Activated CD4-positive, alpha-beta T cell treated with anti-CD3 and anti-CD28 coated beads, Interleukin-2, amount 50 U/mL, for 4 hours (primary cell): ENCODE measurements at regions not wholly inside any gene's neighbourhood (a gene's known extent, or its start where the extent isn't known, plus 50 kb on each side); places are given as distances from the start of the nearest gene placed in this dataset.
"Not testable (repeated sequence)": the region's sequence is repeated elsewhere in the genome, so short reads cannot be mapped to it uniquely, and the experiment has no call there.

Source experiments
- DNase-seq, 2 experiments: peaks; one replicate each; pipeline ENCODE4 v3.0.0-alpha.2; 2020

DNA sequence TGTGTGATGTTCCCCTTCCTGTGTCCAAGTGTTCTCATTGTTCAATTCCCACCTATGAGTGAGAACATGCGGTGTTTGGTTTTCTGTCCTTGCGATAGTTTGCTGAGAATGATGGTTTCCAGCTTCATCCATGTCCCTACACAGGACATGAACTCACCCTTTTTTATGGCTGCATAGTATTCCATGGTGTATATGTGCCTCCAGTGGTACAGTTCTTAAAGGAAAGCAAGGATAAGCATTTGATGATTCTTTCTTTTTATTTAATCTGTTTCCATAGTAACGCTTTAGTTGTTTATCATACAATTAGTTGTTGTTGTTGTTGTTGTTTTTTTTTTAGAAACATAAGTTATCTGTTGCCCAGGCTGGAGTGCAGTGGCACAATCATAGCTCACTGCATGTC, 133.1 kb downstream of the TSEN15 start:
- DNase-seq, result not testable (repeated sequence)

DNA sequence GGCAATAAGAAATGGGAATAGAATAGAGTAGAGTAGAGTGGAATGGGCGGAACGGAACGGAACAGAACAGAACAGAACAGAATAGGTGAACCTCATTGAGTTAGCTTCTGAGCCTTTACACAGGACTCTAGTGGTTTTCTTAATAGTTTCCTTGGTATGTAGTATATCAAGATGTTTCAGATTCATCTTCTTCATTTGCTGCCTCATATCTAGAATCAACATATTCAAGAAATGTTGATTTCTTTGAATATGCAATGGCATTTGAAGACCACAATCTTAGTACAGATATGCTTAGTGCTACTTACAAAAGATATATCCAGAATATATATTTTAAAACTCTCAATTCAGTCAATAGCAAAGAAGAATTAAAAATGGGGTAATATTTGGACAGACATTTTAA, 133.8 kb downstream of the TSEN15 start:
- no peak for DNase-seq

DNA sequence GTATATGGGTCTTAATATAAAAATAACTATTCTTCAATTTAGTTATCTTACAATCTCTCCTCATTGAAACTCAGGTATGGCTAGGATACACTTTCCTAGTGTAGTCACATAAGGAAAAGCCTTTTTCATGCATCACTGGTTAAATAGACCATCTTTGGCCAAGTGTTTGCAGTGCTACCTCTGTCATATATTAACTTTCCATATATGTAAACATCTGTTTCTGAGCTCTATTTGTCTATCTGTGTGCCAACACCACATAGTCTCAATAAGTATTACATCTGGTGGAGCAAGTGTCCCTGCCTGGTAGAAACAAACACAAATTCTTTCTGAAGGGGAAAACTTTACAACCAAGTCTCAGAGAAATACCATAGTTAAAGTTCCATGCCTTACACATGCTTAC, 134.6 kb downstream of the TSEN15 start:
- DNase-seq, result no peak

DNA sequence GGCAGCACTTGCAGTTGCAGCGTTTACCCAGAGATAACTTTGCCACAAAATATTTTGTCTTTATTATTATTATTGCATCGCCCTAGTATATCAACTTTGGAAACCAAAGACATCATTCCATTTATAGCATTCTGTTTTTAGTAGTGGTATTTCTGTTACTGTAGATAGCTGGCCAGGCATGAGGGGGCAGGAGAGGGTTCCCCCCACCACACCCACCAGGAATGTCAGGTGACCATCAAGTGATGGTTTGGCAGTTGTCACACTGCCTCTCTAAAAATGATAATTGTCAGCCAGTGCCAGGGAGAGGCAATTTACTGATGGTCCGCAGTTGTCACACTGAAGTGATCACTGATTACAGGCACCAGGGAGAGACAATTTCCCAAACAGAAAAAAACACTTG, 135.6 kb downstream of the TSEN15 start:
- no peak for DNase-seq

DNA sequence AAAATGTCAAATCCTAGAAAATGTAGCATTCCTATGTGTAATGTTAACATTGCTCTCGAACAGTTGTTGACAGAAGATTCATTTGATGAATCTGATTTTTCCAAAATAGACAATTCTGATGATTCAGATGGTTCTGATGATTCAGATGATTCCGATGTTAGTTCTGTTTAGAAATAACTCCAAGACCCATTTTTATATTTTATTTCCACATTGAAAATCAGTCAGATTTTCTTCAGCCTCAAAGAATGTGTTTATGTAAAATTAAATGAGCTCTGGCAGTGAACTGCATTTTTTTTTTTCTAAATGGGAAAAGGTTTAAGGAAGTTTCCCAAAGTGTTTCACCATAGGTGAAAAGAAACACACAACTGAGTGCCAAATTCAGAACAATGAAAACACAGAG, 136.5 kb downstream of the TSEN15 start:
- no peak for DNase-seq

DNA sequence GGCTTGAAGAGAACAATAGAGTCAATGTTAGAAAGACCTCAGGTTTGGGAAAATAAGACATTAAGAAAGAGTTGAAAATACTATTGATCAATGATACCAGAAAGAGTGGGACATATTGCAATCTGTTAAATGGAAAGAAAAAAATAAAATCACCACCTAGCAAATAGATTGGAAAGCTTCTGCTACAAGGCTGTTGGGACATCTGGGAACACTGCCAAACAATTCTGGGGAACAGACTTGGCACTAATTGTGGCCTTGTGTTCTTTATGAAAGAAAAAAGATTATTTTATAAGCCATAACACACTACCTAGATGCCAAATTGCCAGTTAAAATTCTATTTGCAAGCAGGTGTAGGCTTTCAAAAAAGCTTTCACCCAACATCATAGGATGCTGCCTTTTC, 137.8 kb downstream of the TSEN15 start:
- no peak for DNase-seq

DNA sequence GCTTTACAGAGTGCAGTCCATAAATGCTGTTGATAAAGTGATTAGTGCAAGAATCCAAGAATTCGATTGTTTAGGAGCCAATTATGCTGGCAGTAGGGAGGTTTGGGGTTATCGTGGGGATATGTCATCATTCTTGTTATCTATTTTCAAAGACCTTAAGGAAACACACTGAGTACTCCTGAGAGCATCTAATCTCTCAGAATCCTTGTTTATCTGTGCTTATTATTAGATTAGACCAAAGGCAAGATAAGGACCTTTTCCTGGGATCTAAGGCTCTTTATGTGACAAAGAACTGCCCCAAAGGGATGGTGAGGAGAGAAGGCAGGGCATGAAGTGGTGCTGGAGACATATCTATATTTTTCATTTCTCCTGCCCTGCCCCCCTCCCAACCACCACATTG, 139.1 kb downstream of the TSEN15 start:
- no peak for DNase-seq

DNA sequence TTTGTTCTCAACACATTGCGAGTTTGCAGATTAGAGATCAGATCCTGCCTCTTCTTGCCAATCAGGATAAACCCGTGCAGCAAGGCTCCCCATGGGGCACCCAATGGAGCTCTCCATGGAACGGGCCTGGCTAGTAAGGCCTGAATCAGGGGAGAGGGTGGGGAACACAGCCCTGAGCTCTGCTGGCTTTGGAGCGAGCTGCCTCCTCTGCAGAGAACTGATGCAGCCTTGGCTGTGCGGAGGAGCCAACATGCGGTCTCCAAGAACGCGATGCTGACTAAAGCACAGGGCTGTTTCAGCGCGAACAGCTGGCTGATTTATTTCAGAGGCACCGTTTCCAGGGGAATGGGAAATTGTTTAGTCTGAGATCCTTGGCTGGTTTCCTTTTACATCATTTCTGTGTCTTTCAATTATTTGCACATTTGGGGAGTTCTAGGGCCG, 139.7 kb downstream of the TSEN15 start:
- no peak for DNase-seq

DNA sequence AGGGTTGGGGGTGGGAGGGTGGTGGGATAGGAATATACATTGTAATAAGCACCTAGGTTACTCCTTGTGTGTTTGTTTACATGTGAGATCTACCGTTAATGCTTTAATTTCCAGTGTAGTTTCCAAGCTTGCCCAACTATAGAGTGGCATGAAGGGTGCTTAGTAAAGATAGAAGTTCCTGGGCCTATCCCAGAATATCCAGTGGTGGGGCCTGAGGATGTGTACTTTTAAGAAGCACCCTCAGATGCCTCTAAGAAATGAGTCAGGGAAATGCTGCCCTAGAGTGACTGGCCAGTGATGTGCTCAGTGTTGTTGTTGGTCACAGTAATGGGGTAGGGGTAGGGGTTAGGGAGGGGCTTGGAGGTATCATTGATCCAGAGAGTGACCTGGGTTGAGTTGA, 141.3 kb downstream of the TSEN15 start:
- no peak for DNase-seq

DNA sequence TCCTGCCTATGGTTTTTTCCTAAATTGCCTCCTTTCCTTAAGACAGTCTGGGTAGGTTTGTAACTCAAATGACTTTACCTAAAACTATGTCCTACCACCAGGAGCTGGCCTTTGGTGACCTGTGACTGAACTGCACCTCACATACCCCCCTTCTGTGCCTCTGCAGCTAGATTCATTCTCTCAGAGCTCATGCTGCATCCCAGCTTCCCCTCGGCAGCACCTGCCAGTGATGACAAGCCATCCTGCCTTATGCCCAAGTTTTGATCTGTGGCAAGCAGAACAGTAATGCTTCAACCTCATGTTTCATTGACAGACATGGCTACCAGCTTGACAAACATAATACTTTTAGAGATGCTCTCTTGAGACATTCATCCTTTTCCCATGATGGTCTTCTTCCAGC, 141.9 kb downstream of the TSEN15 start:
- DNase-seq, result no peak

DNA sequence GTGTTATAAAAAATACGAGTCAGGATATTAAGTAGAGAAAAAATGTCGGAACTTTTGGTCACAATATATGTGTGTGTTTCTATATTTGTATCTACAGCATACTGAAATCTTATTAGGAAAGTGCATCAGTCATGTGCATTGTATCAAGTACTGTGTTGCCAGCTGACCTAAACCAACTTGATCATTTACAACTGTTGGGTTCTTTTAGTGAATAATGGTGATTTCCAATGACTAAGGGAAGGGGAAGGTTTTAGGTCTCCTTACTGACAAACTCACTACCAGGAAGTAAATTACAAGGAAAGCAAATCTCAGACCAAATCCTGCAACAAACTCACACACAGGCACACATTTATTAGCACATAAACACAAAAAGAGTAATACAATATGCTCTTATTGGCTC, 142.7 kb downstream of the TSEN15 start:
- no peak for DNase-seq

DNA sequence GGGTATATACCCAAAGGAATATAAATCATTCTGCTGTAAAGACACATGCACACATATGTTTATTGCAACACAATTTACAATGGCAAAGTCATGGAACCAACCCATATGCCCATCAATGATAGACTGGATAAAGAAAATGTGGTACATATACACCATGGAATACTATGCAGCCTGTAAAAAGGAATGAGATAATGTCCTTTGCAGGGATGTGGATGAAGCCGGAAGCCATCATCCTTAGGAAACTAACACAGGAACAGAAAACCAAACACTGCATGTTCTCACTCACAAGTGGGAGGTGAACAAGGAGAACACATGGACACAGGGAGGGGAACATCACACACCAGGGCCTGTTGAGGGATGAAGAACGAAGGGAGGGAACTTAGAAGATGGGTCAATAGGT, 144.2 kb downstream of the TSEN15 start:
- not testable (repeated sequence) for DNase-seq

DNA sequence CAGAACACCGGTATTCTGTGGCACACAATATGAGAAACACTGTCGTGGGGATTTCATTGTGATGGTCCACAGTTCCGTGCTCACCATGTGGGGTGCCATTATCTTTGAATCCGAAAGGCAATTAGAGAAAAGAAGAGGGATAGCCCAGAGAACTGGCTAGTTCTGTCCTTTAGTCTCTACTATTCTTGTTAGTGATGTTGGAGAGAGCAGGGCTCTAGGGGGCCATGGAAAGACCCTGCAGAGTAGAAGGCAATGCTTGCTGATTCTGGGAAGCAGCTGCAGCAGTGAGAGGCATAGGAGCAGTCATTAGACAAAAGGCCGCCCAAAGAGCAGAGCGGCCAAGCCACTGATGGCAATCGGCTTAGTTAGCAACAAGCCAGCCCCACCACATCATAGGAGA, 146.3 kb downstream of the TSEN15 start:
- no peak for DNase-seq

DNA sequence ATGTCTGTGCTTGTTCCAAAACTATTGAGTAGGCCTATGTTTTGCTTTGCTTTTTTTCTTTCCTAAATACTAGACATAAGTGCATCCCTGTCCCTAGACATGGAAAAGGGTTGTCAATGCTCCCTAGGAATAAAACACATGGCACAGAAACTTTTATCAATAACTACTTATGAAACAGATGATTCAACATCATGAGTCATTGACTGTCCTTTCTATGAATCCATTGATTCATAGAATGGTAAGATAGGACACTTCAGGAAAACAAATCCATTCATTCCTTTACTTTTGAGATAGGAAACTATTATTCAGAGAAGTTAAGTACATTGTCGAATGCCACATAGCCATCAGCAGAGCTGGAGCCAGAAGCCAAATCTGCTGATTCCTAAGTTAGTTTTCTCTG, 147.5 kb downstream of the TSEN15 start:
- DNase-seq, result no peak

DNA sequence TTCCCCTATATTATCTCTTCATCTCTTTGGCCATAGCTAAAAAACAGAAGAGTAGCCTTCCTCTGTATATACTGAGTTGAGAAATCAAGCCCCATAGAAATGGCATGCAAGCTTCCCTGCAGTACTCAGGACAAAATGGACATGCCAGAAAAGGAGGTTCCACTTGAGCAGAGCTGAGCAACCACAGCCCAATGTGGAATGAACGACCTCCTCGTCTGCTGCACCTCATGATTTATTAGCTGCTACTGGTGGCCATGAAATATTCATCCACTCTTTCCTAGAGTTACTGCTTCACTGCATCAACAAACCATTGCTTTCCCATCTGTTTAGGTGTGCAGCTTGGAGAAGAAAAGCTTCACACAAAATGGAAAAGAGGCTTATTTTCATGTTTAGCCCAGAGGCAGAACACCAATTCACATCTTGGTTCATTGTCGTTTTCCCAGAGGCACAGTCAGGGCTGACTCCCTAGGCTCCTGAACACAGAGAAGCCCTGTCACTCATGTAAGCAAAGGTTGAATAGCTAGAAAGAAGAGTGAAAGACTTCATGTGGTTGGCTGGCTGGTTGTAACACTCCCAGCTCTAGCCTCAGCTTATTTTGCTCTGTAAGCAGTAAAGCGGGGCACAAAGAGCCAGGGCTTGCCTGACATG, 148.0 kb downstream of the TSEN15 start:
- no peak for DNase-seq

DNA sequence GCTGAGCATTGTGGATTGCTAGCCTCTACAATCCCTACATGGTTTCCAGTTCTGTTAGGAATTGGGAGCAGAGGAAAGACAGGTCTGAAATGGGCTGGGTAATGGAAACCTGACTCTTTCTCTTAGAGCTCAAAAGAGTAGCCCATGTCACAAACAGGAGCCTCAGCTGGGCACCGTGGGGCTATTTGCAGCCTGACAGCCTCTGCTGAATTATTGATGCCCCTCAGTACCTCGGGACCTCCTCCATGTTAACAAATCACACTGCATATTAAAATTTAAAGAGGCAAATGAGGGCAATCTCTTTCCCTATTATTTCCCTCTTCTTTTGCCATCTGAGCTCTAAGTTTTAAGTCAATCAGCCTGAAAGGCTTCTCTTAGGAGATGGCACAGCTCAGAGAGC, 157.1 kb downstream of the TSEN15 start:
- DNase-seq, result no peak

DNA sequence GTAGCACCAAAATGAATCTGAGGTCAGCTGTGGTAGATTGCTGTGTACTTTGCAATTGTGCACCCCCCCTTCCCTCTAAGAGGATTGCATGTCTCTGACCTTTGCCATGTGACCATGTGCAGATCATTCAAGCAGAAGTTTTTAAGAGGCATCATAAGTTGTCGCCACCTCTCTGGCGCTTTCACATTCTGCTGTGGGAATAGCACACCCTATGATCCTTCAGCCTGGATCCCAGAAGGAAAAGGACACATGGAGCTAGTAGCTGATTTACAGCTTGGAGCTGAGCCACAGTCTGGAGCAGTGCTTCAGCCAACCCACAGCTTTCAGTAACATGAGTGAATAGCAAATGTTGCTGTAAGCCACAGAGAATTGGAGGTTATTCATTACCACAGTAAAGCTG, 158.5 kb downstream of the TSEN15 start:
- no peak for DNase-seq

DNA sequence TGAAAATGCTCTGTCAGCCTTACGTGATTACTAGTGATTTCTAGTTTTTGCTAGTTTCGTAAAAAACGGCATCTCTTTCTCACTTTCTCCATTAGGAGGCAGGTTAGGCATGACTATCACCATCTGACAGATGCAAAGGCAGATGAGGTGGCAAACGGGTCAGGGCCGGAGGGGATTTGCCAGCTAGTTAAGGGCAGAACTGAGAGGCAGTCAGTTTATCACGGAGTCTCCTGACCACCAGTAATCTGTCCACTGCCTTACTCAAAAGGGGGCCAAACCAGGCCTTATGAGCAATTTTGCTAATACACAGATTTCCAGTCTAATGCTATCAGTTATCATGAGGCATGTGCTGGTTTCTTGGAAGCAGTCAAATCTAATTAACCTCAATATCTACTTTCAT, 159.3 kb downstream of the TSEN15 start:
- DNase-seq, result no peak

DNA sequence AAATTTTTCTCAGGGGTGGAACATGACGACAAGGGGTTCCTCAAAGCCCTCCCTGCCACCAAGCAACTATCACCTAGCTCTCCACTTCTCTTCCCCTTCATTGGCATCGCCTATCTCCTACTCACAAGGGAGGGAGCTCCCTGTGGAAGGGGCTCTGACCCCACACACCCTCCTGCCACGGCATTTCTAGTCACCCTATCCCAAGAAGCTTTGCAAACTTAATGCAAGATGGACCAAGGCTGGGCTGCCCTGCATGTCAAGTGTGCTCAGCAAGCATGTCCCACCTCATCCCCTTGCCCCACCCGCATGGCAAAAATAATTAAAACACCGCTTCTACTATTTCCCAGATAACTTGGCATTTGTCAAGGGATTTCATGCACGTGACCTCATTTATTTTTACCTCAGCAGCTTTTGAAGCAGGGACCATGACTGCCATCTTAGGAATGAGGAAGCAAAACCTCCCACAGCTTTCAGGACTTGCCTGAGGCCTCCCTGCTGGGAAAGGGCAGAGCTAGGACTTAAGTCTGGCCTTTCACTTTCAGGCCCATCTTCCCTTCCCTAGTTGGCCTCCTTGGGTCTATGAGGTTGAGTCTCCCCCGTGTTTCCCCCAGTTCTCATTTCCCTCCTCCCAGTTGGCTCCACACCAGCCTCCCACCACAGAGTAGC, 161.3 kb downstream of the TSEN15 start:
- no peak for DNase-seq

DNA sequence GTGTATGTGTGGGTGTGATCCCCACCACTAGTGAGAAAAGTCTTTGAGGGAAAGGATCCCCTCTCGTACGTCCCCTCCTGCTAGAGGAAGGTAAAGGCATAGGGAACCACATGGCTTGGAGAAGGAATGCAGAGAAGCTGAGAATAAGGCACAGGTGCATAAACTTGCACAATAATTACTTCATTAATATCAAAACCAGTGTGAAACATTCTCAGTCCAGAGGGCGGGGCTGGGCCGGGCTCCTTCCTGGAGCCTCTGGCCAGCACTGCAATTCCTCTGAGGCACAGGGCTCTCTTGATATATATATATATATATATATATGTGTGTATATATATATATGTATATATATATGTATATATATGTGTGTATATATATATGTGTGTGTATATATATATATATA, 162.6 kb downstream of the TSEN15 start:
- DNase-seq, result no peak

DNA sequence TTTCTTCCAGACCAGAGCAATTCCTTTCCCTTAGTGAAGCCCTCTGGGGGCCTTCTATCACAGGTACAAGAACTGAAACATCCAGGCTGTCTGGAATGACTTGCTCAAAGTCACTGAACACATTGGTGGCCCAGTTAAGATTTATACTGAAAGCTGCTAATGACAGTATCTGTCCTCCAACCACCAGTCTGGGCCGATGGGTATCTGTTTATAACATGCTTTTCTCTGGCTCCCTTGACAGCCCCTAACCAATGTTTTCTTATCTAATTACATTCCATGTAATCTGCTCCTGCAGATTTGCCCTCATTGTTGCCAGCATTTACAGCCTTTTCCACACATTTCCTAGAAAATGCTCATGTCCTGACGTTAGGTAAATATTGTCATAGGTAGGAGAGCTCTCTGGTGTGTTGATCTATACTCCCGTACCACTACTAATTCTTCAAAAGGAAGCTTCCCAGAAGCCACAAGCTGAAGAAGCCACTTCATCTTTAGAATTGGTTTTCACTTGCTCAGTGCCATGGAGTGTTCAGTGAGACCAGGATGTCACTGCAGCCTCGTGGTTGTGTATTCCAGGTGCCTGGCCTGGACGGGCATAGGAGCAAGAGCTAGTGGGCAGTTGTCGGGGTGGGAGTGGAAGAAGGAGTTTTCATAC, 163.9 kb downstream of the TSEN15 start:
- no peak for DNase-seq

DNA sequence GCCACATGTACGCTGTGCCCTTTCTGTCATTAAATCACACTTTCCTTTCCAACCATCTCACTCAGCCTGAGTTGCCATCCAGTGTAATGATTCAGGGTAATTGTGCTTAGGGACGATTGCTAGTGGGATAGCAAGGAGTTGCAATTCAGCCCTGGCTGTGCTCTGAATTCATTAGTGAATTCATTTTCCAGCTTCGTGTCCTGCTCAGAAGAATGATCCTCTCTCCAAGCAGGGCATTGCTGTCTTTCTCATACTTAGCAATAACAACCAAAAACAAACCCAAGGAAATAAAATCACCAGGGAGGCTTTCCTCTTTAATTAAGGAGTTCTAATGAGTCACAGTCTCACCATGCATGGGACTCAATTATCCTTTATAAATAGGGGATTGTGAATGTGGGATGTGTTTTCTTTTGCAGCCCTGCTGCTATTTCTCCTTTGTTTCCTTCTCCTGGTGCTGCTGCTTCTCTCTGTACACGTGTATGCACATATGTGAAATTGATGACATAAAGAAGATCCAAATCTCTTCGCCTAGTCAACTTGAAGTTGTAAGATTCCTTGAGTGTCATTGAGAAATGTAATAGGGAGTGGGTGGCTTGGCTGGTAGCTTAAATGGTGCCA, 167.0 kb downstream of the TSEN15 start:
- DNase-seq, result no peak

DNA sequence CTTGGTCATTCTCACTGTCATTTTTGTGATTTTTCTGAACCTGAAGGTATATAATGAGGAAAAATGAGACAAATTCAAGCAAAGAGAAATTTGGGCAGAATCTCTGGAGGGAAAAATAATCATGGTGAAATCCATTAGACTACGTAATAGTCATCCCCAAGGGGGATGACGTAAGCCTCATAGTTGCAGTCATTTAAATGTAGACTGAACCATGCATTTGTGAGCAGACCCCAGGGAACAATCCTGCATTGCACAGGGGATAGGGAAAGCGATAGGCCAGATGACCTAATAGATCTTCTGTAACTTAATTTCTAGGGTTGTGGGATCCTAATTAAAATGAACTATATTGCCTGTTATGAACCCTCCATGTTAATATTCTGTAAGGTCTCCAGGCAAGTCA, 167.4 kb upstream of the C1orf21 start:
- no peak for DNase-seq

DNA sequence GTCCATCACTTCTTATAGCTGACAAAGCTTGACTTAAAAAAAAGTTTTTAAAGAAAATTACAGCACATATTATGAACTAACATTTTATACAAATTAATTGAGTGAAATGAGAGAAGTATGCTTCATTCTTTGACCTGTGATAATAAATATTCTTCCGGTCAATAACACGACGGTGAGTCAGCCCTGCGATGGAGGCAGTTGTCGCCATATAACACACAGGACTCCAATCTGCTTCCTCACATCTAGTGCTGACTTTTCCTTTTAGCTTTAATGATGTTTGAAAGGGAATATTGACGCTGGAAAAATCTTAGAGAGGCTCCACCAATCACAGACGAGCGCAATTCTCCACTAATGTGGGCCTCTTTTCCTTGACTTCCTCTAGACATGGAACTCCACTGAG, 166.9 kb upstream of the C1orf21 start:
- no peak for DNase-seq
